Progenitor cell of endocrine pancreas (in vitro differentiated cells): ENCODE measurements at regions not wholly inside any gene's neighbourhood (a gene's known extent, or its start where the extent isn't known, plus 50 kb on each side); places are given as distances from the start of the nearest gene placed in this dataset.

Experiments used
- DNase-seq: peaks from one replicate; pipeline ENCODE4 v3.0.0; 2021; ENCODE audit warnings: low spot score; ENCODE audit not compliant: unreplicated experiment
- H3K27ac Mint-ChIP-seq: 2 replicates; pipeline ENCODE4 v1.8.0; 2021; ENCODE audit warnings: mild to moderate bottlenecking, moderate library complexity, mixed read lengths
- H3K27me3 Mint-ChIP-seq: 2 replicates; pipeline ENCODE4 v1.8.0; 2021; ENCODE audit warnings: mixed read lengths
- H3K36me3 Mint-ChIP-seq: 2 replicates; pipeline ENCODE4 v1.8.0; 2022; ENCODE audit warnings: mixed read lengths; ENCODE audit not compliant: insufficient read depth
- H3K4me1 Mint-ChIP-seq: 2 replicates; pipeline ENCODE4 v1.8.0; 2021; ENCODE audit warnings: low read depth, mixed read lengths
- H3K4me3 Mint-ChIP-seq: 2 replicates; pipeline ENCODE4 v1.8.0; 2021; ENCODE audit warnings: low read depth, mild to moderate bottlenecking, moderate library complexity, mixed read lengths
- H3K9me3 Mint-ChIP-seq: 2 replicates; pipeline ENCODE4 v1.8.0; 2021; ENCODE audit warnings: low read depth, mixed read lengths
- TF ChIP-seq, protein P1 (sequence below): fragments of 200-600 bp; sonication (generic); IDR thresholded peaks from one replicate; pipeline ENCODE4 v1.5.0; 2021; ENCODE audit warnings: antibody characterized with exemption, mild to moderate bottlenecking; ENCODE audit not compliant: unreplicated experiment

DNA sequence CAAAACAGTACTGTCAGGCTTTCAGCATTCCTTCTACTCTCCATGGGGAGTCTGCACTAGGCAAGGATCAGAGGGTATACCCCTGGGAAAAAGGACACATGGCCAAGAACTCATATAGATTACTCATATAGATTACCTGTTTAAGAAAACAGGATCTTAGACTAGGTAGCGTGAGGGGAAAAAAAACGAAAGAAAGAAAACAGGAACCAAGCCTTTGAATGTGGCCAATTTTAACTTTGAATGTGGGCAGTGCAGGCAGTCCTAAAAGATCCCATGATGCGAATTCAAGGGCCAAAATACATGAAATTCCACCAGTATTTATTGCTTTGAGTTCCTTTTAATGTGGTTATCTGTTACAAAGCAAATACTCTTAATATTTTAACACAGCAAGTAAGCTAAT is 108.6 kb upstream of the TAC1 start:
- Mint-ChIP-seq H3K4me1 (peaks cover 2% of the 10 kb centered on the region), H3K4me3 (no peak overlapping the region), H3K27me3 (no peaks in the 10 kb centered on the region), H3K9me3 (no peaks in the 10 kb centered on the region), H3K36me3 (no peaks in the 10 kb centered on the region), H3K27ac (no peak overlapping the region)
- DNase-seq = no peak
- TF ChIP-seq, protein P1, sequence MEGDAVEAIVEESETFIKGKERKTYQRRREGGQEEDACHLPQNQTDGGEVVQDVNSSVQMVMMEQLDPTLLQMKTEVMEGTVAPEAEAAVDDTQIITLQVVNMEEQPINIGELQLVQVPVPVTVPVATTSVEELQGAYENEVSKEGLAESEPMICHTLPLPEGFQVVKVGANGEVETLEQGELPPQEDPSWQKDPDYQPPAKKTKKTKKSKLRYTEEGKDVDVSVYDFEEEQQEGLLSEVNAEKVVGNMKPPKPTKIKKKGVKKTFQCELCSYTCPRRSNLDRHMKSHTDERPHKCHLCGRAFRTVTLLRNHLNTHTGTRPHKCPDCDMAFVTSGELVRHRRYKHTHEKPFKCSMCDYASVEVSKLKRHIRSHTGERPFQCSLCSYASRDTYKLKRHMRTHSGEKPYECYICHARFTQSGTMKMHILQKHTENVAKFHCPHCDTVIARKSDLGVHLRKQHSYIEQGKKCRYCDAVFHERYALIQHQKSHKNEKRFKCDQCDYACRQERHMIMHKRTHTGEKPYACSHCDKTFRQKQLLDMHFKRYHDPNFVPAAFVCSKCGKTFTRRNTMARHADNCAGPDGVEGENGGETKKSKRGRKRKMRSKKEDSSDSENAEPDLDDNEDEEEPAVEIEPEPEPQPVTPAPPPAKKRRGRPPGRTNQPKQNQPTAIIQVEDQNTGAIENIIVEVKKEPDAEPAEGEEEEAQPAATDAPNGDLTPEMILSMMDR = no peak

DNA sequence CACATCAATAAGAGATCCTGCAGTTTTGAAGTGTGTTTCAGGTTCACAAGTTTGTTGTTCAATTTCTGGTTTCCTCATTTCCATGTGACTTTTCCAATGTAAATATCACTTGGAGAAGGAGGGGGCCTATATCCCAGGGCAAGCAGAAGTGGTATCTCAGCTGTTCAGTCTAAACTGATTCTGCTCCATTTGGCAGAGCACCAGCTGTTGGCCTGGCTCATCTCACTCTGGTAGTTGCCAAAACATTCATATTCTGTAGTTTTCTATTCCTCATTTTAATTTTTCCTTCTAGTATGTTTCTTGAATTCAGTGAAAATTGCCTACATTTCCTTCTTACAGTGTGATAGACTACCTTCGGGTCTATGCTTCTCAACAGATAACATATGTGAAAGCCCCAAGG is 101.8 kb upstream of the TAC1 start:
- H3K27me3 Mint-ChIP-seq = no peaks in the 10 kb centered on the region
- peaks cover 2% of the 10 kb centered on the region for H3K4me1 Mint-ChIP-seq
- DNase-seq = no peak
- TF ChIP-seq, protein P1 = no peak
- no peaks in the 10 kb centered on the region for H3K9me3 Mint-ChIP-seq
- no peak overlapping the region for H3K27ac Mint-ChIP-seq
- no peak overlapping the region for H3K4me3 Mint-ChIP-seq
- H3K36me3 Mint-ChIP-seq = no peaks in the 10 kb centered on the region

DNA sequence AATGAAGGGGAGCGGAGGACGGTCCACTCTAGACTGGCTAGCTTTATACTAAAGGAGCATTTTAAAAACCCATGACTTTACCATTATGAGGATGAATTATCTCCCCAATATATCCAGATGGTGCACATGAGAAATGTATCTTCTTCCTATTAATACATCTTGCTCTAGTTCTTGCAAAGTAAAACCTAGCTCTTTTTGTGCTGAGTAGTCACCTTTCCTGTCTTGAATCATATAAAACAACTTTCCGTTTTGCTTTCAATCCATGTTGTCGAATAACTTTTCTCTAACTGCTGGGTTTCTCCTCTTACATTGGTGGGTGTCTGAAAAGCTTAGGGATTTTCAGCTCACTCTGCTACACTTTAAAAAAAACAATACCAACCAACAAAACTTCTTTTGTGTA is 96.3 kb upstream of the TAC1 start:
- no peak for DNase-seq

DNA sequence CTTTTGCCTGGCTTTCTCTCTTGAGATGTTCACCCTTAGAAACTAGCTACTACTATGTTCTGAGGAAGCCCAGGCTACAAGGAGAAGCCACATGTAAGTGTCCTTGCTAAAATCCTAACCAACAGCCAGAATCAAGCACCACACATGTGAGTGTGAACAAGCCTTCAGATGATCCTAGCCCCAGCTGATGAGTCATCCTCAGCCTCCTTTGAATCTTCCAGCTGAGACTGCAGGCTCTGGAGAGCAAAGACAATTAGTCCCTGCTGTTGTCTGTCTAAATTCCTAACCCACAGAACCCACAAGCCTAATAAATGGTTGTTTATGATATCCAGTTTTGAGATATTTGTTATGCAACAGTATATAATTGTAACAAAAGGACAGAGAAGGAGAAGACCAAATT is 92.8 kb upstream of the TAC1 start:
- DNase-seq = no peak
- Mint-ChIP-seq H3K27me3 (peaks cover 2% of the 10 kb centered on the region), H3K4me3 (no peak overlapping the region), H3K36me3 (no peaks in the 10 kb centered on the region), H3K27ac (no peak overlapping the region), H3K9me3 (peaks cover 2% of the 10 kb centered on the region), H3K4me1 (no peaks in the 10 kb centered on the region)
- TF ChIP-seq, protein P1 = no peak

More for the DNA sequence above, 96.3 kb upstream of the TAC1 start:
- no peak overlapping the region for H3K27ac Mint-ChIP-seq
- no peaks in the 10 kb centered on the region for H3K36me3 Mint-ChIP-seq
- H3K9me3 Mint-ChIP-seq = no peaks in the 10 kb centered on the region
- no peaks in the 10 kb centered on the region for H3K4me1 Mint-ChIP-seq
- TF ChIP-seq, protein P1 = no peak
- H3K27me3 Mint-ChIP-seq = peaks cover 2% of the 10 kb centered on the region
- H3K4me3 Mint-ChIP-seq = no peak overlapping the region

DNA sequence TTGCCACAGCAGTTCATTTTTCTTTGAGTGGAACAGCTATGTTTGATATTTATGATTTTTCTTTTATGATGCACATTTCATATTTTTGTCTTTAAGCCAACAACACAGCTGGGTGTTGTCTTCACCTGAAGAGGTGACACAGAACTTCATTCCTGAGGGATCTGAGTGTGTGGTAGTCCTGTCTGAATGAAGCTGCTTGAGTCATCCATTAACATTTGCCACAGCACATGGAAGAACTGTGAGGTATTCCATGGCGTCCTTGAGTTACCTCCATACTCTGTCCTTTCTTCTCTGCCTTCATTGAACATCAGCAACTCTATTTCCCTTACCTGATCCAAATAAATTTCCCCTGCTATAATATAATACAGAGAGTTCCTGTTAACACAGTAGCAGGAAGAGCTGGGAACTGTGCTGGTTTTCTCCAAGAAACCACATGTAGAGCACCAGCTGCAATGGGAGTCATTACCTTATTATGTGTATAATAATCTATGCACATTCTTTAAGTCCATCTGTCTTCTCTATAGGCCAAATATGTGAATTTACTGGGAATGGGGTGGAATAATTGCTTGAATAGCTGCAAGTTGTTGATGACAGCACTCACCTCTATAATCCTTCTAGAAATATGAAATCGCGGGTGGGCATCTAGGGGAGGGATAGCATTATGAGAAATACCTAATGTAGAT is 72.4 kb upstream of the TAC1 start:
- TF ChIP-seq, protein P1 = no peak
- Mint-ChIP-seq H3K27ac (no peak overlapping the region), H3K36me3 (no peaks in the 10 kb centered on the region), H3K4me1 (no peaks in the 10 kb centered on the region), H3K4me3 (no peak overlapping the region), H3K9me3 (no peaks in the 10 kb centered on the region), H3K27me3 (peaks cover 8% of the 10 kb centered on the region)
- no peak for DNase-seq
